ENCODE measurements at regions not wholly inside any gene's neighbourhood (a gene's known extent, or its start where the extent isn't known, plus 50 kb on each side); places are given as distances from the start of the nearest gene placed in this dataset.

- Histone ChIP-seq H3K27me3 (ENCODE audit: control insufficient read depth, insufficient read depth, low read length) (no peaks in the 10 kb centered on the region), H3K4me1 (ENCODE audit: control insufficient read depth, extremely low read depth, insufficient read depth, low read length) (peaks cover 20% of the 10 kb centered on the region)
- DNase-seq (ENCODE audit: low read depth in 2 of 2): peak in 1 of 2 donors; percentile 47
These were observed 75.4 kb downstream of the CDC7 start for GRCh38 chr1:91575909-91576519.

DNA sequence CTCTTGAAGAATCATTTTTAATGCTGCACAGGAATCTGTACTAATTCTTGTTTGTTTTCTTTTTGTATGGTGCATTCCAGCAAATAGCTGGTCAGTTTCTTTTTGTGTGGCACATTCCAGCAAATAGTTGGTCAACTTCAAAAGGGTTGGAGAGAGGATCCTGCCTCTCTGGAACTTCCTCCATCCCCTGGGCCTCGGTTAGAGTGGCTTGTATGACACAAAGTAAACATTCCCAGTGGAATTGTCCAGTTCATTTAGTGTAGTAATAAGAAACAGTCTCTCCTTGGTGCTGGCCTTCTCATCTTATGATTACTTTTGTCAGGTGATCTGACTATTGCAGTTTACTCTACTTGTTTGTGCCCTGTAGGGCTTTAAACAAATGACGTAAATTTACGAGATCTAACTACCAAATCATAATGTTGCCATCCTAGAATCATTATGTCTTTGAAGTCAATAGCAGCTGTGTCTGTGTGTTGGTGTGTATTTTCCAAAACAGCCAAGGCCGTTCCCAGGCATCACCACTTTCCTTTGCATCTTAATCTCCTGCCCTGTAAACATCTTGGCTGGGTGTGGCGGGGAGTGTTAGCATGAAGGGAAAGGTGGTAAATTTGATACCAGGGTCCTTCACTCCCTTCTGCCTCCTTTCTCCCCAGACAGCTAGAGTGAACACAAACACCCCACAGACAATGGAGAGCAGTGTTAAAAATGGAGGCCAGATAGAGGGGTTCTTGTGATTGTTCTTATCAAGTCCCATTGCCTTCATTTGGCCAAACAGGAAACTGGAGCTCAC is 77.9 kb downstream of the CDC7 start:
- no peaks in the 10 kb centered on the region for H3K9me3 ChIP-seq (ENCODE audit: control insufficient read depth, insufficient read depth, low read depth, low read length)
- H3K79me2 ChIP-seq (ENCODE audit: control insufficient read depth, insufficient read depth, low read length): no peaks in the 10 kb centered on the region
- H3K4me1 ChIP-seq (ENCODE audit: control insufficient read depth, extremely low read depth, insufficient read depth, low read length): peaks cover 29% of the 10 kb centered on the region
- H3K27ac ChIP-seq (ENCODE audit: insufficient read depth, low read length): no peak overlapping the region
- H4K20me1 ChIP-seq (ENCODE audit: control insufficient read depth, extremely low read depth, insufficient read depth, low read length): no peaks in the 10 kb centered on the region
- no peak for TF ChIP-seq CTCF (conservative IDR thresholded peaks at IDR 0.05 in 1 of 2, IDR thresholded peaks at IDR 0.05 in 1 of 2; ENCODE audit: low read depth in 1 of 2, low read length in 2 of 2)
- TF ChIP-seq EZH2 (IDR thresholded peaks at IDR 0.05; ENCODE audit: low read length, missing control alignments): no peak
- no peak for DNase-seq (ENCODE audit: low read depth in 2 of 2)
- H2AFZ ChIP-seq (ENCODE audit: low read length): no peak overlapping the region
- no peak overlapping the region for H3K4me2 ChIP-seq (ENCODE audit: extremely low read depth, insufficient read depth, low read length)
- H3K36me3 ChIP-seq (ENCODE audit: control insufficient read depth, insufficient read depth, low read length): no peaks in the 10 kb centered on the region
- no peak overlapping the region for H3K4me3 ChIP-seq (replicated peaks in 1 of 4; ENCODE audit: control extremely low read depth in 1 of 4, insufficient read depth in 1 of 4, low read depth in 3 of 4, low read length in 4 of 4)
- H3K9ac ChIP-seq (ENCODE audit: insufficient read depth, low read length): no peak overlapping the region
- no peaks in the 10 kb centered on the region for H3K27me3 ChIP-seq (ENCODE audit: control insufficient read depth, insufficient read depth, low read length)

More at GRCh38 chr1:91575909-91576519, 75.4 kb downstream of the CDC7 start:
- Histone ChIP-seq H3K79me2 (ENCODE audit: control insufficient read depth, insufficient read depth, low read length) (no peaks in the 10 kb centered on the region), H4K20me1 (ENCODE audit: control insufficient read depth, extremely low read depth, insufficient read depth, low read length) (no peaks in the 10 kb centered on the region), H3K9me3 (ENCODE audit: control insufficient read depth, insufficient read depth, low read depth, low read length) (no peaks in the 10 kb centered on the region), H3K36me3 (ENCODE audit: control insufficient read depth, insufficient read depth, low read length) (no peaks in the 10 kb centered on the region), H3K4me3 (replicated peaks in 1 of 4; ENCODE audit: control extremely low read depth in 1 of 4, insufficient read depth in 1 of 4, low read depth in 3 of 4, low read length in 4 of 4) (no peak overlapping the region), H2AFZ (ENCODE audit: low read length) (no peak overlapping the region), H3K9ac (ENCODE audit: insufficient read depth, low read length) (no peak overlapping the region), H3K27ac (ENCODE audit: insufficient read depth, low read length) (no peak overlapping the region), H3K4me2 (ENCODE audit: extremely low read depth, insufficient read depth, low read length) (no peak overlapping the region)
- no peak for TF ChIP-seq EZH2 (IDR thresholded peaks at IDR 0.05; ENCODE audit: low read length, missing control alignments)
- no peak for TF ChIP-seq CTCF (conservative IDR thresholded peaks at IDR 0.05 in 1 of 2, IDR thresholded peaks at IDR 0.05 in 1 of 2; ENCODE audit: low read depth in 1 of 2, low read length in 2 of 2)

GRCh38 chr1:91579658-91580228 is 79.1 kb downstream of the CDC7 start:
- TF ChIP-seq CTCF (conservative IDR thresholded peaks at IDR 0.05 in 1 of 2, IDR thresholded peaks at IDR 0.05 in 1 of 2; ENCODE audit: low read depth in 1 of 2, low read length in 2 of 2) (no peak), EZH2 (IDR thresholded peaks at IDR 0.05; ENCODE audit: low read length, missing control alignments) (no peak)
- Histone ChIP-seq H3K27me3 (ENCODE audit: control insufficient read depth, insufficient read depth, low read length) (no peaks in the 10 kb centered on the region), H2AFZ (ENCODE audit: low read length) (no peak overlapping the region), H4K20me1 (ENCODE audit: control insufficient read depth, extremely low read depth, insufficient read depth, low read length) (no peaks in the 10 kb centered on the region), H3K4me3 (replicated peaks in 1 of 4; ENCODE audit: control extremely low read depth in 1 of 4, insufficient read depth in 1 of 4, low read depth in 3 of 4, low read length in 4 of 4) (no peak overlapping the region), H3K4me2 (ENCODE audit: extremely low read depth, insufficient read depth, low read length) (no peak overlapping the region), H3K4me1 (ENCODE audit: control insufficient read depth, extremely low read depth, insufficient read depth, low read length) (peaks cover 33% of the 10 kb centered on the region), H3K9me3 (ENCODE audit: control insufficient read depth, insufficient read depth, low read depth, low read length) (no peaks in the 10 kb centered on the region), H3K27ac (ENCODE audit: insufficient read depth, low read length) (no peak overlapping the region), H3K36me3 (ENCODE audit: control insufficient read depth, insufficient read depth, low read length) (no peaks in the 10 kb centered on the region), H3K79me2 (ENCODE audit: control insufficient read depth, insufficient read depth, low read length) (no peaks in the 10 kb centered on the region), H3K9ac (ENCODE audit: insufficient read depth, low read length) (no peak overlapping the region)
- DNase-seq (ENCODE audit: low read depth in 2 of 2): peak in 1 of 2 donors; percentile 60
